ENCODE measurements at regions not wholly inside any gene's neighbourhood (a gene's known extent, or its start where the extent isn't known, plus 50 kb on each side); places are given as distances from the start of the nearest gene placed in this dataset.

DNA sequence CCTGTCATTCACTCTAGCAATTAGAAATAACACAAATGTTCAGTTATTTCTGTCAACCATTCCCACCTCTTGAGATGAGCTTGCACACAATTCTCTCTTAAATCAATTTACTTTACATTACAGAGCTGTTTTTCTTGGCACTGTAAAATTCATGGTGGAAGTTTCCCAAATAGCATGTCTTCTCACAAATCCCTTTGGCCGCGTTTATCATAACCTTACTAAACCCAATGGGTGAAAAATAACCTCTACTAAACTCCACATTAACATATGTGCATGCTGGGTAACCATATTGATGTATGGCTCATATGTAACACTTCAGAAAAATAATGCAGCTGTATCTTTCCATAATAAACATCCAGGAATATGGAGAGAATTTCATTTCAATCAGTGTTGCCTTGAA, 75.5 kb upstream of the SULT1C3 start:
- FAIRE-seq (no peak), DNase-seq (ENCODE audit: extremely low read depth in 1 of 4, low spot score in 3 of 4) (no peak), ATAC-seq (no peak)
- H3K4me2 ChIP-seq (ENCODE audit: insufficient read depth, low read length), result no peak overlapping the region
- H3K27ac ChIP-seq (ENCODE audit: extremely low read depth, low read depth, low read length), result no peak overlapping the region
- no peaks in the 10 kb centered on the region for H4K20me1 ChIP-seq (replicated peaks; ENCODE audit: control insufficient read depth, insufficient read depth, low read length)
- WGBS (ENCODE audit: insufficient coverage, low coverage, missing lambda C conversion rate), result 3% methylated on average over 2 of the region's 2 CpGs
- H3K9me1 ChIP-seq (ENCODE audit: control insufficient read depth, insufficient read depth, low read length), result no peaks in the 10 kb centered on the region
- ChIA-PET POLR2A (no interaction called here), CTCF (ENCODE audit: low intra/inter-chr PET ratio) (no interaction called here)
- H2AFZ ChIP-seq (ENCODE audit: low read depth, low read length), result no peak overlapping the region
- H3K4me3 ChIP-seq, result no peak overlapping the region
- H3K36me3 ChIP-seq (ENCODE audit: control insufficient read depth, insufficient read depth, low read length), result no peaks in the 10 kb centered on the region
- no peaks in the 10 kb centered on the region for H3K79me2 ChIP-seq (ENCODE audit: control insufficient read depth, insufficient read depth, low read length)
- no peaks in the 10 kb centered on the region for H3K9me3 ChIP-seq (replicated peaks; ENCODE audit: control insufficient read depth, insufficient read depth, low read depth, low read length)
- no TSS peak for BruUV-seq (replicated peaks)
- intact Hi-C loops (cut with micrococcal nuclease), result no loop called here
- TF ChIP-seq, protein P1, sequence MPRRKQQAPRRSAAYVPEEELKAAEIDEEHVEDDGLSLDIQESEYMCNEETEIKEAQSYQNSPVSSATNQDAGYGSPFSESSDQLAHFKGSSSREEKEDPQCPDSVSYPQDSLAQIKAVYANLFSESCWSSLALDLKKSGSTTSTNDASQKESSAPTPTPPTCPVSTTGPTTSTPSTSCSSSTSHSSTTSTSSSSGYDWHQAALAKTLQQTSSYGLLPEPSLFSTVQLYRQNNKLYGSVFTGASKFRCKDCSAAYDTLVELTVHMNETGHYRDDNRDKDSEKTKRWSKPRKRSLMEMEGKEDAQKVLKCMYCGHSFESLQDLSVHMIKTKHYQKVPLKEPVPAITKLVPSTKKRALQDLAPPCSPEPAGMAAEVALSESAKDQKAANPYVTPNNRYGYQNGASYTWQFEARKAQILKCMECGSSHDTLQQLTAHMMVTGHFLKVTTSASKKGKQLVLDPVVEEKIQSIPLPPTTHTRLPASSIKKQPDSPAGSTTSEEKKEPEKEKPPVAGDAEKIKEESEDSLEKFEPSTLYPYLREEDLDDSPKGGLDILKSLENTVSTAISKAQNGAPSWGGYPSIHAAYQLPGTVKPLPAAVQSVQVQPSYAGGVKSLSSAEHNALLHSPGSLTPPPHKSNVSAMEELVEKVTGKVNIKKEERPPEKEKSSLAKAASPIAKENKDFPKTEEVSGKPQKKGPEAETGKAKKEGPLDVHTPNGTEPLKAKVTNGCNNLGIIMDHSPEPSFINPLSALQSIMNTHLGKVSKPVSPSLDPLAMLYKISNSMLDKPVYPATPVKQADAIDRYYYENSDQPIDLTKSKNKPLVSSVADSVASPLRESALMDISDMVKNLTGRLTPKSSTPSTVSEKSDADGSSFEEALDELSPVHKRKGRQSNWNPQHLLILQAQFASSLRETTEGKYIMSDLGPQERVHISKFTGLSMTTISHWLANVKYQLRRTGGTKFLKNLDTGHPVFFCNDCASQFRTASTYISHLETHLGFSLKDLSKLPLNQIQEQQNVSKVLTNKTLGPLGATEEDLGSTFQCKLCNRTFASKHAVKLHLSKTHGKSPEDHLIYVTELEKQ (CRISPR knock-in tag; IDR thresholded peaks at IDR 0.05), result no peak
- TF ChIP-seq EP300 (IDR thresholded peaks at IDR 0.05; ENCODE audit: low read length) (no peak), ZNF583 (CRISPR knock-in tag; IDR thresholded peaks at IDR 0.05) (no peak), LARP7 (IDR thresholded peaks at IDR 0.05) (no peak), SAFB (IDR thresholded peaks at IDR 0.05; ENCODE audit: borderline replicate concordance, low read depth, low read length) (no peak), ARNT (IDR thresholded peaks at IDR 0.05) (no peak), FIP1L1 (IDR thresholded peaks at IDR 0.05; ENCODE audit: low read depth, low read length, poor library complexity, severe bottlenecking) (no peak)
- TF ChIP-seq, protein P2, sequence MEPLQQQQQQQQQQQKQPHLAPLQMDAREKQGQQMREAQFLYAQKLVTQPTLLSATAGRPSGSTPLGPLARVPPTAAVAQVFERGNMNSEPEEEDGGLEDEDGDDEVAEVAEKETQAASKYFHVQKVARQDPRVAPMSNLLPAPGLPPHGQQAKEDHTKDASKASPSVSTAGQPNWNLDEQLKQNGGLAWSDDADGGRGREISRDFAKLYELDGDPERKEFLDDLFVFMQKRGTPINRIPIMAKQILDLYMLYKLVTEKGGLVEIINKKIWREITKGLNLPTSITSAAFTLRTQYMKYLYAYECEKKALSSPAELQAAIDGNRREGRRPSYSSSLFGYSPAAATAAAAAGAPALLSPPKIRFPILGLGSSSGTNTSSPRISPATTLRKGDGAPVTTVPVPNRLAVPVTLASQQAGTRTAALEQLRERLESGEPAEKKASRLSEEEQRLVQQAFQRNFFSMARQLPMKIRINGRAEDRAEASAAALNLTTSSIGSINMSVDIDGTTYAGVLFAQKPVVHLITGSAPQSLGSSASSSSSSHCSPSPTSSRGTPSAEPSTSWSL (CRISPR knock-in tag; IDR thresholded peaks at IDR 0.05; ENCODE audit: borderline replicate concordance), result no peak
- H3K9ac ChIP-seq (ENCODE audit: insufficient read depth in 1 of 2, low read depth in 2 of 2, low read length in 2 of 2), result no peak overlapping the region
- no peaks in the 10 kb centered on the region for H3K27me3 ChIP-seq (ENCODE audit: control insufficient read depth in 2 of 2, insufficient read depth in 2 of 2, low read length in 2 of 2)
- H3K4me1 ChIP-seq (replicated peaks in 1 of 2; ENCODE audit: control insufficient read depth in 2 of 2, insufficient read depth in 2 of 2, low read length in 2 of 2), result no peaks in the 10 kb centered on the region
- in situ Hi-C loops (cut with MboI), result no loop called here
